ENCODE measurements at regions not wholly inside any gene's neighbourhood (a gene's known extent, or its start where the extent isn't known, plus 50 kb on each side); places are given as distances from the start of the nearest gene placed in this dataset.

- no peak for TF ChIP-seq CTCF (tag by site-specific recombination; IDR thresholded peaks at IDR 0.05)
- no peak for TF ChIP-seq ZFHX2 (tag by site-specific recombination; conservative IDR thresholded peaks at IDR 0.05)
- TF ChIP-seq ZNF175 (tag by site-specific recombination; IDR thresholded peaks at IDR 0.05), result no peak
- no peak for TF ChIP-seq ZNF18 (tag by site-specific recombination; IDR thresholded peaks at IDR 0.05)
- TF ChIP-seq ZBTB20 (tag by site-specific recombination; IDR thresholded peaks at IDR 0.05), result no peak
- no peak for TF ChIP-seq ZNF138 (tag by site-specific recombination; IDR thresholded peaks at IDR 0.05; ENCODE audit: borderline replicate concordance)
- TF ChIP-seq ZBTB49 (tag by site-specific recombination; IDR thresholded peaks at IDR 0.05; ENCODE audit: low read depth), result no peak
These were observed 275.7 kb downstream of the CSNK1G3 start for GRCh38 chr5:123787635-123788034.

Measured in HEK293 (cell line).